RPMI7951 (cell line): ENCODE measurements at regions not wholly inside any gene's neighbourhood (a gene's known extent, or its start where the extent isn't known, plus 50 kb on each side); places are given as distances from the start of the nearest gene placed in this dataset.
"Not testable (repeated sequence)": the region's sequence is repeated elsewhere in the genome, so short reads cannot be mapped to it uniquely, and the experiment has no call there.

Experiments
- DNase-seq: peaks from one replicate; pipeline ENCODE4 v3.0.0-alpha.2; 2012; ENCODE audit warnings: low read depth

- no peak for DNase-seq
Observed at GRCh38 chr5:57002959-57003485, 51.1 kb upstream of the MIER3 start.

- DNase-seq: not testable (repeated sequence)
Observed at GRCh38 chr5:57003566-57003965, 51.6 kb upstream of the MIER3 start.

DNA sequence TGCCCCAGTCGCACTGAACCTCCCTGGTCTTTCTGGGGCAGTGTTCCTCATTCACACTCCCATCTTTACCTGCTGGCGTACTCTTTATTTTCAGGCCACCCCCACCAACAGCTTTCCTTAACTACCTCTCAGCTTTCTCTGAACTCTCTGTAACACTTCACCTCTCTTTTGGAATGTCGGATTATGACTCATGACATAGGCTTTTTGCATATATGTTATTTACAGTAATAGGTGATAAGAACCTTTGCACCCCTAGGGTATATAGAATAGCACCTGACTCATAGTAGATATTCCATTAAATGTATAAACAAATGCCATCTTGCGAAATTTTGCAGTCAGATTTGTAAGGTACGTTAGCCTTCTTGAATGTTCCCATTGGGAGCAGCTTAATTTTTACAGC is 52.9 kb upstream of the MIER3 start:
- DNase-seq: no peak

- DNase-seq: no peak
Observed at GRCh38 chr5:57007344-57007743, 55.4 kb upstream of the MIER3 start.

DNA sequence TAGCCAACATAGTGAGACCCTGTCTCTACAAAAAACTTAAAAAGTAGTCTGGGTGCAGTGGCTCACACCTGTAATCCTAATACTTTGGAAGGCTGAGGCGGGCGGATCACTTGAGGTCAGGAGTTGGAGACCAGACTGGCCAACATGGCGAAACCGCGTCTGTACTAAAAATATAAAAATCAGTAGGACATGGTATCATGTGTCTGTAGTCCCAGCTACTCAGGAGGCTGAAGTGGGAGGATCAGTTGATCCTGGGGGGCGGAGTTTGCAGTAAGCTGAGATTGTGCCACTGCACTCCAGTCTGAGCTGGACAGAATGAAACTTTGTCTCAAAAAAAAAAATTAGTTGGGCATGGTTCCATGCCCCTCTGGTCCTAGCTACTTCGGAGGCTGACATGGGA is 57.9 kb upstream of the MIER3 start:
- DNase-seq: peak; percentile 34

DNA sequence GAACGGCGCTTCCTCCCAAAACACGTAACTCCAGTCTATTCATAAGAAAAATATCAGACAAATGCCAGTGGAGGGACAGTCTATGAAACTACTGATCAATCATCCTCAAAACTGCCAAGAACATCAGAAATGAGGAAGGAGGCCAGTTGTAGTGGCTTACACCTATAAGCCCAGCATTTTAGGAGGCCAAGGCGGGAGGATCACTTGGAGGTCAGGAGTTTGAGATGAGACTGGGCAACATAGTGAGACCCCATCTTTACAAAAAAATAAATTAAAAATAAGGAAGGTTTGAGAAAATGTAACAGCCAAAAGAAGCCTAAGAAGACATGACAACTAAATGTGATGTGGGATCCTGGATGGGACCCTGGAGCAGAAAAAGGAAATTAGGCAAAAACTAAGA is 58.9 kb upstream of the MIER3 start:
- DNase-seq: no peak

DNA sequence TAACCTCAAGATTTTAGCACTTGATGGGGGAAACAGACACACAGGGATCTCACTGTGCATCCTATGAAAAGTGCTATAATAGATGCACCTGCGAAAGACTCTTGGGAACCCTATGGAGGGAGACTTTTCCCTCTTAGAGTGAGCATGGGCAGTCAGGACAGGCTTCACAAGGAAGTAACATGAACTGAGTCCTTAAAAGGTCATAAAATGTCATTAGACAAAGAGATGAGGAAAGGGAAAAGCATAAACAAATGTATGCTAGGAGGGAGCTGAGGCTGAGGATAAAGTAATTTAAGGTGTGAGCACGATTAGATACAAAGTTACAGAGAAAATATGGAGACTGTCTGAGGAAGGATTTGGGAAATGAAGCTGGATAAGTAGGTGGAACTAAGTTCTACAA is 60.6 kb upstream of the MIER3 start:
- DNase-seq: no peak

DNA sequence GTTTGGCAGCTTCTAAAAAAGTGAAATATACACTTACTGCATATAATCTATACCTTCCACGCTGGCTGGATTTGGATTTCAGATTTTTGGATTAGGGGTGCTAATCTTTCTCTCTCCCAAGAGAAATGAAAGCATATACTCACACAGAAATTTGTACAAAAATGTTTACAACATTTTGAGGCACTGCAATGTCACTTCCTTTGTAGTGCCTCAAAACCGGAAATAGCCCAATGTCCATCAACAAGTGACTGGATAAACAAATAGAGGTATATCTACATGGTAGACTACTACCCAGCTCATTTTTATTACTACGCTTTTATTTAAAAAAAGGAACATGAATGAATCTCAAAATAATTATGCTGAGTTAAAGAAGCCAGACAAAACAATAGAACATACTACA is 74.0 kb upstream of the MIER3 start:
- no peak for DNase-seq

- no peak for DNase-seq
Observed at GRCh38 chr5:57028161-57028560, 76.2 kb upstream of the MIER3 start.

DNA sequence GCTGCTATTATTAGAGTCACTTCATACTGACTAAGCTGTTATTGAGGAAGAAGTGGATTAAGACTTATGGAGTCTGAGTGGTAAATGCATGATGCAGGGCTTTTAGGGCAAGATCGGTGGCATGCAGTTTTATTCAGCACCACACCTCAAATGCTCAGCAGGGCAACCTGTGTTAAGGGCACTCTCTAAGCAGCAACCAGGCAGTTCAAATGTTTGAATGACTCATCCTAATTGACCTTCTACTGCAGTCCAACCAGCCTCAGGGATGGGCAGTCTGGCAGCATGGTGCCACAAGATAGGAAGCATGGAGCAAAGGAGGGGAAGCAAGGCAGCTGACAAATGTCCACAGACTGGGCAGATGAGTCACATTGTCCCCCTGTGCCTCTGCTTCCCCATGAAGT is 80.2 kb upstream of the MIER3 start:
- DNase-seq: peak; percentile 41

GRCh38 chr5:57033103-57033502 is 81.2 kb upstream of the MIER3 start:
- DNase-seq: no peak

GRCh38 chr5:57033503-57033902 is 81.6 kb upstream of the MIER3 start:
- no peak for DNase-seq

- no peak for DNase-seq
Observed at GRCh38 chr5:57034201-57034916, 82.4 kb upstream of the MIER3 start.

DNA sequence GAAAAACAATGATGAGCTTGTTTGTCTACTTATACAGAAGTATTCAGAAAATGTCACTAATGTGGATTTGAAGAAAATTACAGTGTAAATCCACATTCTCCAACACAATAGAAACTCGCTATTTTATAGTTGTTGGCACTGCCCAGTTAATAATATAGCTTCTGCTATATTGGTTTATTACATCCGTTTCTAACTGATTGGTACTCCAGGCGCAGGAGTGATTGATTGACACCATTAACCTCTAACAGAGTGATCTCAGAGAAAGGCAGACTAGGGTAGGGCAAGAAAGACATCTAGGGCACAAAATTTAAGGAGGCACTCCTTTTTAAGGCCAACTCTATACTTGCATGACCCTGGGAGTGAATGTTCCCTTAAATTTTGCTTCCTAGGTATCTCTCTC is 84.0 kb upstream of the MIER3 start:
- DNase-seq: no peak

DNA sequence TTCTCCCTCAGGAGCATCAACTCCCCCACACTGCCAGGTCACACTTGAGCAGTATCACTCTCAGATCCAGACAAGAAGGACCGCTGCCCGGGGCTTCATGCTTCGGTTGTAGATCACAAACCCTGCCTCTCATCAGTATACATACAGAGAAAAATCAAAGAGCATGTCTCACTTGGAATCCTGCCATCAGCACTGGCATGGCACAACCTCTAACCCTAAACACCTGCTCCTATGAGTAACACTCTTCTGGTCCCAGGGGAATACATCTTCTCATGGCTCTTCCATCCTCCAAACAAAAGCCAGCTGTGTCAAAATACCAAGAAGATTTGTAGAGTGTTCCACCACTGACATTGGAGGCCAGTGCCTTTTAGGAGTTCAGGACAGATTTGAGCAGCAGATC is 84.8 kb upstream of the MIER3 start:
- no peak for DNase-seq

DNA sequence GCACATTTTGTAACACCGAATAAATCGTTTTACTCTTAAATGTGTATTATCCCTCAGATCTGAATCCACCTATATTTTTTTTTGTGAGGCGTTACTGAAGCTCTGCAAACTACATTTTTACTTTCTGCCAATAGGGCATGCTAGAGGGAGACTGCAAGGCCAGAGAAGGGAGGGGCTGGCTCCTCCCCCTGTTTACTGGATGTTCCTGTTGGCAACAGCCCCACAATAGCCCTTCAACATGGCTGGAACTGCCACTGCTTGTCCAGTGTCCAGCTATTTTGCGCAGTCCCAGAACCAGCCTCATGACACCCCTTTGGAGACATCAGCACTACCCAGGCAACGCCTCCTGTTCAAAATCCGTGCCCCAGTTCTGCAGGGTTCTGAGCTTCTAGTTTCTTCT is 85.4 kb upstream of the MIER3 start:
- peak; percentile 19 for DNase-seq

GRCh38 chr5:57041570-57041969 is 89.6 kb upstream of the MIER3 start:
- no peak for DNase-seq

DNA sequence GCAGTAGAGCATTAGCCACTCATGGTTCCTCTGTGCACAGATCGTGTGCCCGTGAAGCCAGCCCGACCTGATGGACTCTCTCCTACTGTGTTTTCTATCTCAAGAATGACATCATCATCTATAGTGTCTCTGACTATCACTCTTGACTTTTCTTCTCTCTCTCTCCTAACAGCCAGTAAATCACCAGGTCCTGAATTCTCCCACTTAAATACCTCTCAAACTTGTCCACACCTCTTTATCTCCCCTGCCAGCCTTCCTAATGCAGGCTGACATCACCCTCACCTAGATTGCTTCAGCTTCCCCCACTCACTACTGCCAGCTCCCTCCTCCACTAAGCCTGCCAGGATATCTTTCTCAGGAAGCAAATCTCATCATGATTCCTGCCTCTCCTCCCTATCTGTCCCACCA is 90.6 kb upstream of the MIER3 start:
- no peak for DNase-seq

GRCh38 chr5:57054135-57054534 is 102.2 kb upstream of the MIER3 start:
- DNase-seq: no peak

DNA sequence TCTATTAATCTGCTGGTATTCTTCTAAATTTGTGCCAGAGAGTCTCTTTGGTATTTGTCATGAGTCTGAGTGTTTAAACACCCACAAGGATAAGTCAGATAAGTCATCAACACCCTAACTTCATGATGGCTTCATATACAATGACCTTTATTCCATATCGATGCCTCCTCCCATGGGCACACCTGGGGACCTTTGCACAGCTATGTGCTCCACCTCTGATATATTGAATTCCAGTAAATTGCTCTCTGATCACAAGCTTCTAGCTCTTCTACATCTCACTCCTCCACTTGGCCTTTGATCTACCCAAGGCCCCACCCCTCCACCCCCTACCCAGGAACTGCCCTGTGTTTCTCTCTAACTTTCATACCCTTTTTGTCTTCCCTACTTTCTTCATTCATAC is 102.7 kb upstream of the MIER3 start:
- no peak for DNase-seq

GRCh38 chr5:57055731-57056130 is 103.8 kb upstream of the MIER3 start:
- no peak for DNase-seq

DNA sequence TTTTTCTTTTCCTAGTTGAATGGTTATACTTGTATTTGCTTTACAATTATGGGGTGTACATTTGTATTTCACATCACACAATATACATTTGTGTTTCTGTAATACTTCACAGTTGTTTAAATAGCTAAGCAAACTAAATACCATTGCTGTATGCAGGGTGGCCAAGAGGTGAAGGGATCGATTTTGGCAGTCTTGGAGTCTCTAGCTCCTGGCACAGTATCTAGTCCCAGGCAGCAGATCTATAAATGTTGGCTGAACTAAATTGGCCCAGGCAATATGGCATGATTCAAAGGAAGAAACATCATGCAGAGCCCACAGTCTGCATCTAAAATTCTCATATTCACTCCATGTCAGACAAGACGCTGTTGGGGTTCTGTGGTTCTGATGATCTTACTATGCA is 110.1 kb upstream of the GPBP1 start:
- DNase-seq: no peak

DNA sequence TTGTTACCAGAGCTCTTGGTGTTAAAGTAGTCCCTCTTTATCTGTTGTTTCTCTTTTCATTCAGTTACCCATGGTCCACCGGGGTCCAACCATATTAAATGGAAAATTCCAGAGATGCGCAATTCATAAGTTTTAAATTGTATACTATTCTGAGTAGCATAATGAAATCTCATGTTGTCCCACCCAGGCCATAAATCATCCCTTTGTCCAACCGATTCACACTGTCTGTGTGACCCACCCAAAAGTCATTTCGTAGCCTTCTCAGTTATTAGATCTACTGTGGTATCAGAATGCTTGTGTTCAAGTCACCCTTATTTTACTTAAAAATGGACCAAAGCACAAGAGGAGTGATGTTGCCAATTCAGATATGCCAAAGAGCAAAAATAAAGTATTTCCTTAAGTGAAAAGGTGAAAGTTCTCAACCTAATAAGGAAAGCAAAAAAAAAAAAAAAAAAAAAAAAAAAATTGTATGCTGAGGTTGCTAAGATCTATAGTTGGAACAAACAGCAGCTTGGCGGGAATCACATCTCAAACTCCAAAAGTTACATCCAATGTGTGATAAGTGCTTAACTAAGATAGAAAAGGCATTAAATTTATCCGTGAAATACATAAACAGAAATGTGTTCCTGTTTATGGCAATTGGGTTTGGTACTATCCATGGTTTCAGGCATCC is 106.8 kb upstream of the GPBP1 start:
- DNase-seq: no peak

DNA sequence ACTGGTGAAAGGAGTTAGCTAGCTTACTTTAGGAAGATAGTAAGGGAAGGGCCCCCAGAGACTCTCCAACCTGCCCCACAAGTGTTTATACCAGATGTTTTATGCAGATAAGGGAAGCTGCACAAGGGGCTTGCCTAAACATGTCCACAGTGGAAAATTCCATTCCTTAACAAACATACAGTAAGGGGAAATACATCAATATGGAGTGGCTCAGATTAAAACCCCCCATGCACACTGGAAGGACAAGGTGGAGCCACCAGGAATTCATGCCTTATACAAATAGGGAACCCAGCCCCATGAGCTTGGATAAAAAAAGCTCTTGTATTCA is 106.3 kb upstream of the GPBP1 start:
- DNase-seq: no peak
